Smooth muscle cell (in vitro differentiated cells): ENCODE measurements at regions not wholly inside any gene's neighbourhood (a gene's known extent, or its start where the extent isn't known, plus 50 kb on each side); places are given as distances from the start of the nearest gene placed in this dataset.

ENCODE experiments used
- DNase-seq: peaks from one replicate; lab custom pipeline; 2025; ENCODE audit not compliant: unreplicated experiment; lab: John Stamatoyannopoulos, UW
- H2AFZ ChIP-seq: fragments of 200-600 bp; sonication (generic); 2 replicates; pipeline ENCODE4 v1.6.0; 2016; ENCODE audit warnings: antibody characterized with exemption, low read depth, mild to moderate bottlenecking
- H3F3A ChIP-seq: fragments of 200-600 bp; sonication (generic); 2 replicates; pipeline ENCODE4 v1.6.0; 2017; ENCODE audit warnings: antibody characterized with exemption, low read depth
- H3K27ac ChIP-seq: fragments of 200-600 bp; sonication (generic); 2 replicates; pipeline ENCODE4 v1.5.1; 2016; ENCODE audit warnings: low read depth, mild to moderate bottlenecking
- H3K27me3 ChIP-seq: fragments of 200-600 bp; sonication (generic); 2 replicates; pipeline ENCODE4 v1.6.1; 2016; ENCODE audit warnings: low read depth, mild to moderate bottlenecking
- H3K36me3 ChIP-seq: fragments of 200-600 bp; sonication (generic); 2 replicates; pipeline ENCODE4 v1.5.1; 2016; ENCODE audit warnings: low read depth
- H3K4me1 ChIP-seq: fragments of 200-600 bp; sonication (generic); 2 replicates; pipeline ENCODE4 v1.5.1; 2016; ENCODE audit warnings: low read depth
- H3K4me2 ChIP-seq: fragments of 200-600 bp; sonication (generic); 2 replicates; pipeline ENCODE4 v1.6.0; 2016; ENCODE audit warnings: mild to moderate bottlenecking
- H3K4me3 ChIP-seq: fragments of 200-600 bp; sonication (generic); 2 replicates; pipeline ENCODE4 v1.5.1; 2016; ENCODE audit warnings: mild to moderate bottlenecking
- H3K79me2 ChIP-seq: fragments of 200-600 bp; sonication (generic); 2 replicates; pipeline ENCODE4 v1.6.0; 2016; ENCODE audit warnings: low read depth, mild to moderate bottlenecking
- H3K9ac ChIP-seq: fragments of 200-600 bp; sonication (generic); 2 replicates; pipeline ENCODE4 v1.6.0; 2016; ENCODE audit warnings: low read depth
- H3K9me3 ChIP-seq: fragments of 200-600 bp; sonication (generic); replicated peaks from 2 replicates; pipeline ENCODE4 v1.5.1; 2016; ENCODE audit warnings: low read depth
- H4K20me1 ChIP-seq: fragments of 200-600 bp; sonication (generic); 2 replicates; pipeline ENCODE4 v1.6.0; 2016; ENCODE audit warnings: low read depth
- CTCF ChIP-seq: fragments of 200-600 bp; sonication (generic); IDR thresholded peaks from 2 replicates; pipeline ENCODE4 v1.5.1; 2017; ENCODE audit warnings: borderline replicate concordance, mild to moderate bottlenecking, antibody characterized with exemption; ENCODE audit not compliant: insufficient read depth, poor library complexity, severe bottlenecking
- WGBS: methylation state at CpG from one replicate; pipeline ENCODE4 v1.1.7; 2016; ENCODE audit warnings: low lambda C conversion rate; 5-methylcytosine and 5-hydroxymethylcytosine counted together

GRCh38 chr4:42235304-42236021 lies 83.0 kb upstream of the BEND4 start:
- 95% methylated on average over 7 of the region's 7 CpGs for WGBS
- Histone ChIP-seq H3K4me3 (no peak overlapping the region), H3K9ac (no peak overlapping the region), H3K36me3 (no peaks in the 10 kb centered on the region), H2AFZ (no peak overlapping the region), H3K4me1 (no peaks in the 10 kb centered on the region), H3K27ac (no peak overlapping the region), H3F3A (no peaks in the 10 kb centered on the region), H3K79me2 (no peaks in the 10 kb centered on the region), H4K20me1 (no peaks in the 10 kb centered on the region), H3K9me3 (no peaks in the 10 kb centered on the region), H3K27me3 (no peaks in the 10 kb centered on the region), H3K4me2 (no peak overlapping the region)
- no peak for TF ChIP-seq CTCF
- no peak for DNase-seq

- H3K9me3 ChIP-seq = no peaks in the 10 kb centered on the region
- H2AFZ ChIP-seq = no peak overlapping the region
- no peaks in the 10 kb centered on the region for H3K79me2 ChIP-seq
- H3K9ac ChIP-seq = no peak overlapping the region
- TF ChIP-seq CTCF = no peak
- no peaks in the 10 kb centered on the region for H3K36me3 ChIP-seq
- H3K4me3 ChIP-seq = no peak overlapping the region
- 94% methylated on average over 5 of the region's 5 CpGs for WGBS
- H3K4me2 ChIP-seq = no peak overlapping the region
- no peaks in the 10 kb centered on the region for H3K4me1 ChIP-seq
- H3K27ac ChIP-seq = no peak overlapping the region
- H4K20me1 ChIP-seq = no peaks in the 10 kb centered on the region
- H3F3A ChIP-seq = no peaks in the 10 kb centered on the region
- no peak for DNase-seq
- no peaks in the 10 kb centered on the region for H3K27me3 ChIP-seq
Observed at GRCh38 chr4:42237010-42237409, 84.6 kb upstream of the BEND4 start.

- Histone ChIP-seq H3K9me3 (no peaks in the 10 kb centered on the region), H3K36me3 (no peaks in the 10 kb centered on the region), H3K27ac (no peak overlapping the region), H3K4me3 (no peak overlapping the region), H3K27me3 (no peaks in the 10 kb centered on the region), H4K20me1 (no peaks in the 10 kb centered on the region), H3K4me1 (no peaks in the 10 kb centered on the region), H2AFZ (no peak overlapping the region), H3K9ac (no peak overlapping the region), H3K79me2 (no peaks in the 10 kb centered on the region), H3F3A (no peaks in the 10 kb centered on the region), H3K4me2 (no peak overlapping the region)
- DNase-seq = no peak
- no peak for TF ChIP-seq CTCF
- WGBS = 90% methylated on average over 6 of the region's 6 CpGs
Observed at GRCh38 chr4:42237451-42237850, 85.0 kb upstream of the BEND4 start.

GRCh38 chr4:42248972-42249371 lies 96.5 kb upstream of the BEND4 start:
- Histone ChIP-seq H2AFZ (no peak overlapping the region), H3K4me2 (no peak overlapping the region), H4K20me1 (no peaks in the 10 kb centered on the region), H3K9ac (no peak overlapping the region), H3K9me3 (no peaks in the 10 kb centered on the region), H3K27ac (no peak overlapping the region), H3K27me3 (no peaks in the 10 kb centered on the region), H3K4me1 (no peaks in the 10 kb centered on the region), H3K79me2 (no peaks in the 10 kb centered on the region), H3K4me3 (no peak overlapping the region), H3K36me3 (no peaks in the 10 kb centered on the region), H3F3A (no peaks in the 10 kb centered on the region)
- TF ChIP-seq CTCF = no peak
- no peak for DNase-seq
- WGBS = 90% methylated on average over 4 of the region's 4 CpGs
